Cardiac fibroblast (primary cell): ENCODE measurements at regions not wholly inside any gene's neighbourhood (a gene's known extent, or its start where the extent isn't known, plus 50 kb on each side); places are given as distances from the start of the nearest gene placed in this dataset.

Source experiments
- DNase-seq, 2 donors: peaks; one replicate each; pipeline versions ENCODE4 v3.0.0 to v3.0.0-alpha.2; 2010; ENCODE audit warnings: low read depth in 2 of 2
- H3K4me3 ChIP-seq, 2 donors: replicated peaks in 1 of 2; 1 replicate in 1 of 2; 2 replicates in 1 of 2; pipeline ENCODE4 v1.5.1; 2011; ENCODE audit warnings: low read depth in 2 of 2, low read length in 2 of 2, mild to moderate bottlenecking in 2 of 2, moderate library complexity in 1 of 2
- TF ChIP-seq, protein P1 (sequence below): IDR thresholded peaks from one replicate; pipeline ENCODE4 v1.5.1; 2011; ENCODE audit warnings: low read depth, mild to moderate bottlenecking, low read length, inconsistent platforms

DNA sequence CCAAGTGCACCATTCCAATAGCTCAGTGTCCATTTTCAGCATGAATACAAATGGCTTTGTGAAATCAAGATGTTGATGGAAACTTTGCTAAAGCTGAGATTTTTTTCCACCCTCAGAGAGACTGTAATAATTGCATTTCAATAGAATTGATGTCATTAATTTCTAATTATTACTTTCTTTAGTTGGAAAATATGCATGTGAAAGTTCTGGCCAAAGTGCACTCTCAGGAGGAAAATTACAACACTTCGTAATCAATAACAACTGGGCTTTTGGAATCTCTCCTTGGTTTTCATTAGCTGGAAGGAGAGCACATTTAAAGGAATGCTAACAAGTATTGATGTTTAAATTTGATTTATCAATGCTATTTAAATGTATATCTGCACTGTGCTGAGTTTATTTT is 529.5 kb upstream of the CDH8 start:
- no peak for DNase-seq
- TF ChIP-seq, protein P1, sequence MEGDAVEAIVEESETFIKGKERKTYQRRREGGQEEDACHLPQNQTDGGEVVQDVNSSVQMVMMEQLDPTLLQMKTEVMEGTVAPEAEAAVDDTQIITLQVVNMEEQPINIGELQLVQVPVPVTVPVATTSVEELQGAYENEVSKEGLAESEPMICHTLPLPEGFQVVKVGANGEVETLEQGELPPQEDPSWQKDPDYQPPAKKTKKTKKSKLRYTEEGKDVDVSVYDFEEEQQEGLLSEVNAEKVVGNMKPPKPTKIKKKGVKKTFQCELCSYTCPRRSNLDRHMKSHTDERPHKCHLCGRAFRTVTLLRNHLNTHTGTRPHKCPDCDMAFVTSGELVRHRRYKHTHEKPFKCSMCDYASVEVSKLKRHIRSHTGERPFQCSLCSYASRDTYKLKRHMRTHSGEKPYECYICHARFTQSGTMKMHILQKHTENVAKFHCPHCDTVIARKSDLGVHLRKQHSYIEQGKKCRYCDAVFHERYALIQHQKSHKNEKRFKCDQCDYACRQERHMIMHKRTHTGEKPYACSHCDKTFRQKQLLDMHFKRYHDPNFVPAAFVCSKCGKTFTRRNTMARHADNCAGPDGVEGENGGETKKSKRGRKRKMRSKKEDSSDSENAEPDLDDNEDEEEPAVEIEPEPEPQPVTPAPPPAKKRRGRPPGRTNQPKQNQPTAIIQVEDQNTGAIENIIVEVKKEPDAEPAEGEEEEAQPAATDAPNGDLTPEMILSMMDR, result no peak
- no peak overlapping the region for H3K4me3 ChIP-seq

- no peak overlapping the region for H3K4me3 ChIP-seq
- DNase-seq, result no peak
Measured at GRCh38 chr16:62564291-62564690, 528.1 kb upstream of the CDH8 start.

GRCh38 chr16:62562121-62562520 is 525.9 kb upstream of the CDH8 start:
- DNase-seq, result no peak
- no peak overlapping the region for H3K4me3 ChIP-seq
- TF ChIP-seq, protein P1, result no peak

More at GRCh38 chr16:62564291-62564690, 528.1 kb upstream of the CDH8 start:
- TF ChIP-seq, protein P1, result no peak

DNA sequence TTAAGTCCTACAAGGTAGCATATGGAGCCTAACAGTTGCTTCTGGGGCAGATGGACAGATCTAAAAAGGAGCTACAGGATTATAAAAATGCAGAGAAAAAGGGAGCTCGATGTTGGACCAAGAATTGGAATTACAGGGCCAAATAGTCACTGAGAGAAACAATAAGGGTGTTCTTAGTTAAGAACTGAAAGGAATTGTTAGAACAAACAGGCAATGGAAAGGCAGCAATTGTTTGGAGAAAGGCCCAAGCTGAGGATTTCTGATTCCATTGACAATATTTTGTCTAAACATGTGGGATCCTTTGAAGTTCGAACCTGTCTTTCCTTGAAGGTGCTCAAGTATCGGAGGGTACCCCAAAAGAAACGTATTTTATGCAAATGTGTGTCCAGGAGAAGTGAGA is 513.6 kb upstream of the CDH8 start:
- TF ChIP-seq, protein P1, result no peak
- H3K4me3 ChIP-seq, result no peak overlapping the region
- no peak for DNase-seq

GRCh38 chr16:62548095-62548494 is 511.9 kb upstream of the CDH8 start:
- TF ChIP-seq, protein P1, result no peak
- H3K4me3 ChIP-seq, result no peak overlapping the region
- no peak for DNase-seq

DNA sequence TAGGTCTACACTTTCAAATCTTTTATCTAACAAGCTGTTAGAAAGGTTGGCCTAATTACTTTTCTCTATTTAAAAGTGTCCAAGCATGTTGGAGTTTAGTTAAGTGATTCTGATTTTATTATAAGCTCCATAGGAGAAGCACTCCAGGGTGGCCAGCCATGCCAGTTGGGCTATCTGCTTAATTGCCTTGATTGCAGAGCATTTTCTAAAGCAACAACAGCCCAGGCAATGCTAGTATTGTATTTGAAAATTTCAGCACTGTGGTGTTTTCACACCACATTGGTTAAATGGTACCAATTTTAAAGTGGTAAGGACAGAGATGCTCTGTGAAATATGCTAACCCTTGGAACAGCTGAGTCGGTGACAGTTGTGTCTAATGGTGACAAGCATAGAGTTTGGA is 510.5 kb upstream of the CDH8 start:
- TF ChIP-seq, protein P1, result no peak
- no peak overlapping the region for H3K4me3 ChIP-seq
- no peak for DNase-seq

GRCh38 chr16:62545039-62545438 is 508.8 kb upstream of the CDH8 start:
- H3K4me3 ChIP-seq, result no peak overlapping the region
- TF ChIP-seq, protein P1, result no peak
- no peak for DNase-seq
